ENCODE measurements at regions not wholly inside any gene's neighbourhood (a gene's known extent, or its start where the extent isn't known, plus 50 kb on each side); places are given as distances from the start of the nearest gene placed in this dataset.

- no peak overlapping the region for H3K4me3 ChIP-seq (ENCODE audit: low read depth in 1 of 2, low read length in 2 of 2)
- no peak overlapping the region for H3K27ac ChIP-seq (ENCODE audit: low read depth, low read length)
- no peaks in the 10 kb centered on the region for H3K4me1 ChIP-seq (ENCODE audit: control insufficient read depth in 1 of 2, insufficient read depth in 2 of 2, low read length in 2 of 2)
- no peaks in the 10 kb centered on the region for H3K9me3 ChIP-seq (ENCODE audit: control insufficient read depth in 1 of 2, low read length in 2 of 2)
- no peaks in the 10 kb centered on the region for H3K36me3 ChIP-seq (ENCODE audit: control insufficient read depth in 1 of 2, insufficient read depth in 2 of 2, low read length in 2 of 2)
- no peak overlapping the region for H3K9ac ChIP-seq (ENCODE audit: low read depth in 1 of 2, low read length in 2 of 2)
- H3K27me3 ChIP-seq (ENCODE audit: control insufficient read depth in 1 of 2, insufficient read depth in 2 of 2, low read length in 2 of 2): no peaks in the 10 kb centered on the region
These were observed 462.3 kb upstream of the ADGRL3 start for GRCh38 chr4:60737858-60738257.

GRCh38 chr4:60743654-60744053 is 456.5 kb upstream of the ADGRL3 start:
- Histone ChIP-seq H3K27me3 (ENCODE audit: control insufficient read depth in 1 of 2, insufficient read depth in 2 of 2, low read length in 2 of 2) (no peaks in the 10 kb centered on the region), H3K9me3 (ENCODE audit: control insufficient read depth in 1 of 2, low read length in 2 of 2) (peaks cover 0 to 5% of the 10 kb centered on the region in 2 donors)

GRCh38 chr4:60744767-60745166 is 455.4 kb upstream of the ADGRL3 start:
- Histone ChIP-seq H3K36me3 (ENCODE audit: control insufficient read depth in 1 of 2, insufficient read depth in 2 of 2, low read length in 2 of 2) (no peaks in the 10 kb centered on the region), H3K4me3 (ENCODE audit: low read depth in 1 of 2, low read length in 2 of 2) (no peak overlapping the region), H3K9me3 (ENCODE audit: control insufficient read depth in 1 of 2, low read length in 2 of 2) (peaks cover 0 to 5% of the 10 kb centered on the region in 2 donors), H3K9ac (ENCODE audit: low read depth in 1 of 2, low read length in 2 of 2) (no peak overlapping the region), H3K27ac (ENCODE audit: low read depth, low read length) (no peak overlapping the region), H3K27me3 (ENCODE audit: control insufficient read depth in 1 of 2, insufficient read depth in 2 of 2, low read length in 2 of 2) (no peaks in the 10 kb centered on the region), H3K4me1 (ENCODE audit: control insufficient read depth in 1 of 2, insufficient read depth in 2 of 2, low read length in 2 of 2) (no peaks in the 10 kb centered on the region)

More at GRCh38 chr4:60743654-60744053, 456.5 kb upstream of the ADGRL3 start:
- Histone ChIP-seq H3K4me1 (ENCODE audit: control insufficient read depth in 1 of 2, insufficient read depth in 2 of 2, low read length in 2 of 2) (no peaks in the 10 kb centered on the region), H3K9ac (ENCODE audit: low read depth in 1 of 2, low read length in 2 of 2) (no peak overlapping the region), H3K36me3 (ENCODE audit: control insufficient read depth in 1 of 2, insufficient read depth in 2 of 2, low read length in 2 of 2) (no peaks in the 10 kb centered on the region), H3K27ac (ENCODE audit: low read depth, low read length) (no peak overlapping the region), H3K4me3 (ENCODE audit: low read depth in 1 of 2, low read length in 2 of 2) (no peak overlapping the region)

GRCh38 chr4:60745800-60746571 is 454.1 kb upstream of the ADGRL3 start:
- H3K9ac ChIP-seq (ENCODE audit: low read depth in 1 of 2, low read length in 2 of 2): no peak overlapping the region
- H3K4me3 ChIP-seq (ENCODE audit: low read depth in 1 of 2, low read length in 2 of 2): no peak overlapping the region
- H3K36me3 ChIP-seq (ENCODE audit: control insufficient read depth in 1 of 2, insufficient read depth in 2 of 2, low read length in 2 of 2): no peaks in the 10 kb centered on the region
- no peak overlapping the region for H3K27ac ChIP-seq (ENCODE audit: low read depth, low read length)
- no peaks in the 10 kb centered on the region for H3K4me1 ChIP-seq (ENCODE audit: control insufficient read depth in 1 of 2, insufficient read depth in 2 of 2, low read length in 2 of 2)
- no peaks in the 10 kb centered on the region for H3K27me3 ChIP-seq (ENCODE audit: control insufficient read depth in 1 of 2, insufficient read depth in 2 of 2, low read length in 2 of 2)
- H3K9me3 ChIP-seq (ENCODE audit: control insufficient read depth in 1 of 2, low read length in 2 of 2): peaks cover 0 to 8% of the 10 kb centered on the region in 2 donors

GRCh38 chr4:60750962-60751361 is 449.2 kb upstream of the ADGRL3 start:
- Histone ChIP-seq H3K4me1 (ENCODE audit: control insufficient read depth in 1 of 2, insufficient read depth in 2 of 2, low read length in 2 of 2) (no peaks in the 10 kb centered on the region), H3K27me3 (ENCODE audit: control insufficient read depth in 1 of 2, insufficient read depth in 2 of 2, low read length in 2 of 2) (no peaks in the 10 kb centered on the region), H3K36me3 (ENCODE audit: control insufficient read depth in 1 of 2, insufficient read depth in 2 of 2, low read length in 2 of 2) (no peaks in the 10 kb centered on the region), H3K9me3 (ENCODE audit: control insufficient read depth in 1 of 2, low read length in 2 of 2) (peaks cover 5% of the 10 kb centered on the region in 2 donors), H3K9ac (ENCODE audit: low read depth in 1 of 2, low read length in 2 of 2) (no peak overlapping the region), H3K4me3 (ENCODE audit: low read depth in 1 of 2, low read length in 2 of 2) (no peak overlapping the region), H3K27ac (ENCODE audit: low read depth, low read length) (no peak overlapping the region)

GRCh38 chr4:60757986-60758680 is 442.0 kb upstream of the ADGRL3 start:
- H3K4me3 ChIP-seq (ENCODE audit: low read depth in 1 of 2, low read length in 2 of 2): no peak overlapping the region
- H3K9me3 ChIP-seq (ENCODE audit: control insufficient read depth in 1 of 2, low read length in 2 of 2): peaks cover 2 to 8% of the 10 kb centered on the region in 2 donors
- no peaks in the 10 kb centered on the region for H3K36me3 ChIP-seq (ENCODE audit: control insufficient read depth in 1 of 2, insufficient read depth in 2 of 2, low read length in 2 of 2)
- H3K27me3 ChIP-seq (ENCODE audit: control insufficient read depth in 1 of 2, insufficient read depth in 2 of 2, low read length in 2 of 2): no peaks in the 10 kb centered on the region
- H3K4me1 ChIP-seq (ENCODE audit: control insufficient read depth in 1 of 2, insufficient read depth in 2 of 2, low read length in 2 of 2): no peaks in the 10 kb centered on the region
- no peak overlapping the region for H3K9ac ChIP-seq (ENCODE audit: low read depth in 1 of 2, low read length in 2 of 2)
- no peak overlapping the region for H3K27ac ChIP-seq (ENCODE audit: low read depth, low read length)

- H3K36me3 ChIP-seq (ENCODE audit: control insufficient read depth in 1 of 2, insufficient read depth in 2 of 2, low read length in 2 of 2): no peaks in the 10 kb centered on the region
- H3K9me3 ChIP-seq (ENCODE audit: control insufficient read depth in 1 of 2, low read length in 2 of 2): peaks cover under 1 to 8% of the 10 kb centered on the region in 2 donors
- H3K27ac ChIP-seq (ENCODE audit: low read depth, low read length): no peak overlapping the region
- no peak overlapping the region for H3K4me3 ChIP-seq (ENCODE audit: low read depth in 1 of 2, low read length in 2 of 2)
- H3K27me3 ChIP-seq (ENCODE audit: control insufficient read depth in 1 of 2, insufficient read depth in 2 of 2, low read length in 2 of 2): no peaks in the 10 kb centered on the region
- H3K4me1 ChIP-seq (ENCODE audit: control insufficient read depth in 1 of 2, insufficient read depth in 2 of 2, low read length in 2 of 2): no peaks in the 10 kb centered on the region
- H3K9ac ChIP-seq (ENCODE audit: low read depth in 1 of 2, low read length in 2 of 2): no peak overlapping the region
These were observed 440.4 kb upstream of the ADGRL3 start for GRCh38 chr4:60759518-60760245.

GRCh38 chr4:60780874-60781273 is 419.3 kb upstream of the ADGRL3 start:
- no peak overlapping the region for H3K27ac ChIP-seq (ENCODE audit: low read depth, low read length)
- H3K9me3 ChIP-seq (ENCODE audit: control insufficient read depth in 1 of 2, low read length in 2 of 2): no peaks in the 10 kb centered on the region
- H3K27me3 ChIP-seq (ENCODE audit: control insufficient read depth in 1 of 2, insufficient read depth in 2 of 2, low read length in 2 of 2): no peaks in the 10 kb centered on the region
- no peak overlapping the region for H3K4me3 ChIP-seq (ENCODE audit: low read depth in 1 of 2, low read length in 2 of 2)
- H3K9ac ChIP-seq (ENCODE audit: low read depth in 1 of 2, low read length in 2 of 2): no peak overlapping the region
- no peaks in the 10 kb centered on the region for H3K4me1 ChIP-seq (ENCODE audit: control insufficient read depth in 1 of 2, insufficient read depth in 2 of 2, low read length in 2 of 2)
- no peaks in the 10 kb centered on the region for H3K36me3 ChIP-seq (ENCODE audit: control insufficient read depth in 1 of 2, insufficient read depth in 2 of 2, low read length in 2 of 2)

GRCh38 chr4:60790608-60791007 is 409.5 kb upstream of the ADGRL3 start:
- H3K27ac ChIP-seq (ENCODE audit: low read depth, low read length): no peak overlapping the region
- no peaks in the 10 kb centered on the region for H3K9me3 ChIP-seq (ENCODE audit: control insufficient read depth in 1 of 2, low read length in 2 of 2)
- H3K27me3 ChIP-seq (ENCODE audit: control insufficient read depth in 1 of 2, insufficient read depth in 2 of 2, low read length in 2 of 2): no peaks in the 10 kb centered on the region
- H3K36me3 ChIP-seq (ENCODE audit: control insufficient read depth in 1 of 2, insufficient read depth in 2 of 2, low read length in 2 of 2): no peaks in the 10 kb centered on the region
- no peaks in the 10 kb centered on the region for H3K4me1 ChIP-seq (ENCODE audit: control insufficient read depth in 1 of 2, insufficient read depth in 2 of 2, low read length in 2 of 2)
- H3K9ac ChIP-seq (ENCODE audit: low read depth in 1 of 2, low read length in 2 of 2): no peak overlapping the region
- H3K4me3 ChIP-seq (ENCODE audit: low read depth in 1 of 2, low read length in 2 of 2): no peak overlapping the region

- Histone ChIP-seq H3K36me3 (ENCODE audit: control insufficient read depth in 1 of 2, insufficient read depth in 2 of 2, low read length in 2 of 2) (no peaks in the 10 kb centered on the region), H3K27me3 (ENCODE audit: control insufficient read depth in 1 of 2, insufficient read depth in 2 of 2, low read length in 2 of 2) (no peaks in the 10 kb centered on the region), H3K4me3 (ENCODE audit: low read depth in 1 of 2, low read length in 2 of 2) (no peak overlapping the region), H3K9me3 (ENCODE audit: control insufficient read depth in 1 of 2, low read length in 2 of 2) (no peaks in the 10 kb centered on the region), H3K4me1 (ENCODE audit: control insufficient read depth in 1 of 2, insufficient read depth in 2 of 2, low read length in 2 of 2) (no peaks in the 10 kb centered on the region), H3K27ac (ENCODE audit: low read depth, low read length) (no peak overlapping the region), H3K9ac (ENCODE audit: low read depth in 1 of 2, low read length in 2 of 2) (no peak overlapping the region)
These were observed 405.8 kb upstream of the ADGRL3 start for GRCh38 chr4:60794372-60794771.

Measured in duodenal mucosa (tissue), 2 donors.